Caco-2 (cell line): ENCODE measurements at regions not wholly inside any gene's neighbourhood (a gene's known extent, or its start where the extent isn't known, plus 50 kb on each side); places are given as distances from the start of the nearest gene placed in this dataset.

Experiments used
- BruUV-seq: library from RNA; stranded (reverse); fragments of 400-500 nt; replicated peaks from 2 replicates; lab custom pipeline; 2021; lab: Mats Ljungman, UMichigan
- CTCF ChIA-PET: fragments of 300-600 bp; sonication (Branson Sonifier 250); formaldehyde crosslinking; loops from one replicate; lab custom pipeline; 2022; ENCODE audit warnings: antibody characterized with exemption; lab: Charles Lee
- POLR2A ChIA-PET: fragments of 300-600 bp; sonication (Branson Sonifier 250); formaldehyde crosslinking; loops from one replicate; lab custom pipeline; 2022; ENCODE audit warnings: antibody characterized with exemption; lab: Charles Lee
- DNase-seq, 2 experiments: peaks; one replicate each; pipeline versions ENCODE4 v3.0.0 to v3.0.0-alpha.2; 2020 to 2022
- H3K27me3 ChIP-seq: replicated peaks from 2 replicates; pipeline ENCODE4 v1.6.0; 2011; ENCODE audit warnings: low read length; ENCODE audit not compliant: control insufficient read depth, insufficient read depth
- H3K36me3 ChIP-seq: 2 replicates; pipeline ENCODE4 v1.5.1; 2011; ENCODE audit warnings: low read length; ENCODE audit not compliant: control insufficient read depth, insufficient read depth
- H3K4me1 ChIP-seq: fragments of 250-450 bp; sonication (Bioruptor Pico); 2 replicates; pipeline ENCODE4 v1.5.1; 2020; ENCODE audit warnings: mild to moderate bottlenecking
- H3K4me3 ChIP-seq: 2 replicates; pipeline ENCODE4 v1.5.1; 2011; ENCODE audit warnings: low read depth, mild to moderate bottlenecking, control low read depth, low read length
- H3K9me3 ChIP-seq: fragments of 250-450 bp; sonication (Bioruptor Pico); 2 replicates; pipeline ENCODE4 v1.5.1; 2020; ENCODE audit warnings: mild to moderate bottlenecking, moderate library complexity
- H3K27ac Mint-ChIP-seq: one replicate; pipeline ENCODE4 v1.8.0; 2022; ENCODE audit warnings: mixed read lengths; ENCODE audit not compliant: unreplicated experiment
- H3K27me3 Mint-ChIP-seq: one replicate; pipeline ENCODE4 v1.8.0; 2022; ENCODE audit warnings: mixed read lengths; ENCODE audit not compliant: insufficient read depth, unreplicated experiment
- H3K36me3 Mint-ChIP-seq: one replicate; pipeline ENCODE4 v1.8.0; 2022; ENCODE audit warnings: mild to moderate bottlenecking, mixed read lengths; ENCODE audit not compliant: insufficient read depth, unreplicated experiment
- H3K4me1 Mint-ChIP-seq: one replicate; pipeline ENCODE4 v1.8.0; 2022; ENCODE audit warnings: low read depth, mixed read lengths; ENCODE audit not compliant: unreplicated experiment
- H3K4me3 Mint-ChIP-seq: one replicate; pipeline ENCODE4 v1.8.0; 2022; ENCODE audit warnings: mild to moderate bottlenecking, moderate library complexity, mixed read lengths; ENCODE audit not compliant: unreplicated experiment
- H3K9me3 Mint-ChIP-seq: one replicate; pipeline ENCODE4 v1.8.0; 2022; ENCODE audit warnings: mixed read lengths; ENCODE audit not compliant: unreplicated experiment
- intact Hi-C: fragments of 100-400 bp; cut with micrococcal nuclease; formaldehyde crosslinking; loops from one replicate; pipeline ENCODE4 v1.10.0; 2022; ENCODE audit not compliant: unreplicated experiment
- TF ChIP-seq, protein P1 (sequence below), 2 experiments: fragments of 200-600 bp in 1 of 2; IDR thresholded peaks; 1 replicate in 1 of 2; 2 replicates in 1 of 2; pipeline versions ENCODE4 v1.5.1 to v1.8.0; 2011 to 2022; ENCODE audit warnings: antibody characterized with exemption in 1 of 2, control low read depth in 1 of 2, inconsistent platforms in 1 of 2, low read depth in 1 of 2, low read length in 1 of 2, mild to moderate bottlenecking in 1 of 2, moderate library complexity in 1 of 2; ENCODE audit not compliant: insufficient read depth in 1 of 2, severe bottlenecking in 1 of 2, unreplicated experiment in 1 of 2

DNA sequence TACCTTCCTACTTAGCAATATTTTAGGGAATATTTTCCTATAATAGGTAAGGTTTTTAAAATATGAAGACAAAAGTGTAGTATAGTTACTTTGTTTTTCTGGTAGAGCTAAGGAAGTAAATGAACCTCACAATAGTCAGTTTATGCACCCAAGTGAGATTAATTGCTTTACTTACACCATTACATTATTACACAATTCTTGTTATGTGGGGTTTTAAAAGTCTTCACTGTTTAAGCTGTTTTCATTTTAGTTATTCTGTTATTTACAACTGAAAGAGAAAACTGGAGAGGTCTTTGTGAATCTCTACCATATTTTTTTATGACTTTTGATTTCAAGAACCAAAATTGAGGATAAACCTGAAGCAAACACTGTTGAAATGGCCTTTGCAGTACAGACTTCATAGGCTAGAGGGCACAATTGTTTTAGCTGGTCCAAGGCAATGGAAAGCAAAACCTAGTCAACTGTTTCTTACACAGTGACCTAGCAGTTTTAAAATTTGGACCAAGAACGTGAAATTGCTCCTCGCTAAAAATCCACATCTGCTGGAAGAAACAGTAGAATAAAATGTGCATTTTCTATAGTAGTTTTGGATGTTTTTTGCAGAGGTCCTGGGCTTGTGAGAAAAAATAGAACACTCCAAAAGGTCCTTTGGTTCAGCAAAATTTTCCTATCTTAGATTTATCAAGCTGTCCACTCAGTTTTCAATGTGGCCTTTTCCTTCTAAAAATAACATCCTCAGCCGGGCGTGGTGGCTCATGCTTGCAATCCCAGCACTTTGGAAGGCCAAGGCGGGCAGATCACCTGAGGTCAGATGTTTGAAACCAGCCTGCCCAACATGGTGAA lies 66.4 kb upstream of the FER start:
- Histone ChIP-seq H3K27me3 (no peaks in the 10 kb centered on the region), H3K4me1 (peaks cover 7% of the 10 kb centered on the region), H3K4me3 (no peak overlapping the region), H3K9me3 (no peaks in the 10 kb centered on the region), H3K36me3 (no peaks in the 10 kb centered on the region)
- intact Hi-C loops, result loop anchor here (1.0 to 10.0 kb wide), 6 partner anchors 39 to 244 kb away; no protein-coding TSS in a partner anchor
- H3K27ac Mint-ChIP-seq, result no peak overlapping the region
- no peaks in the 10 kb centered on the region for H3K9me3 Mint-ChIP-seq
- H3K27me3 Mint-ChIP-seq, result peaks cover 3% of the 10 kb centered on the region
- CTCF ChIA-PET, result interaction anchor here (0.6 kb wide), 1 partner anchor 51 kb away, joined by 3 read pairs; no protein-coding TSS in a partner anchor
- H3K4me3 Mint-ChIP-seq, result no peak overlapping the region
- H3K36me3 Mint-ChIP-seq, result no peaks in the 10 kb centered on the region
- POLR2A ChIA-PET, result interaction anchor here (1.3 kb wide), 1 partner anchor 67 kb away, joined by 3 read pairs; the partner anchor contains the start of gene FER
- TF ChIP-seq, protein P1, sequence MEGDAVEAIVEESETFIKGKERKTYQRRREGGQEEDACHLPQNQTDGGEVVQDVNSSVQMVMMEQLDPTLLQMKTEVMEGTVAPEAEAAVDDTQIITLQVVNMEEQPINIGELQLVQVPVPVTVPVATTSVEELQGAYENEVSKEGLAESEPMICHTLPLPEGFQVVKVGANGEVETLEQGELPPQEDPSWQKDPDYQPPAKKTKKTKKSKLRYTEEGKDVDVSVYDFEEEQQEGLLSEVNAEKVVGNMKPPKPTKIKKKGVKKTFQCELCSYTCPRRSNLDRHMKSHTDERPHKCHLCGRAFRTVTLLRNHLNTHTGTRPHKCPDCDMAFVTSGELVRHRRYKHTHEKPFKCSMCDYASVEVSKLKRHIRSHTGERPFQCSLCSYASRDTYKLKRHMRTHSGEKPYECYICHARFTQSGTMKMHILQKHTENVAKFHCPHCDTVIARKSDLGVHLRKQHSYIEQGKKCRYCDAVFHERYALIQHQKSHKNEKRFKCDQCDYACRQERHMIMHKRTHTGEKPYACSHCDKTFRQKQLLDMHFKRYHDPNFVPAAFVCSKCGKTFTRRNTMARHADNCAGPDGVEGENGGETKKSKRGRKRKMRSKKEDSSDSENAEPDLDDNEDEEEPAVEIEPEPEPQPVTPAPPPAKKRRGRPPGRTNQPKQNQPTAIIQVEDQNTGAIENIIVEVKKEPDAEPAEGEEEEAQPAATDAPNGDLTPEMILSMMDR (IDR thresholded peaks at IDR 0.05; ENCODE audit: insufficient read depth in 1 of 2, low read depth in 1 of 2, low read length in 1 of 2, severe bottlenecking in 1 of 2, unreplicated experiment in 1 of 2), result peak; percentile 73 to 91
- no TSS peak for BruUV-seq
- DNase-seq, result peak; percentile 46 to 66
- peaks cover 9% of the 10 kb centered on the region for H3K4me1 Mint-ChIP-seq

DNA sequence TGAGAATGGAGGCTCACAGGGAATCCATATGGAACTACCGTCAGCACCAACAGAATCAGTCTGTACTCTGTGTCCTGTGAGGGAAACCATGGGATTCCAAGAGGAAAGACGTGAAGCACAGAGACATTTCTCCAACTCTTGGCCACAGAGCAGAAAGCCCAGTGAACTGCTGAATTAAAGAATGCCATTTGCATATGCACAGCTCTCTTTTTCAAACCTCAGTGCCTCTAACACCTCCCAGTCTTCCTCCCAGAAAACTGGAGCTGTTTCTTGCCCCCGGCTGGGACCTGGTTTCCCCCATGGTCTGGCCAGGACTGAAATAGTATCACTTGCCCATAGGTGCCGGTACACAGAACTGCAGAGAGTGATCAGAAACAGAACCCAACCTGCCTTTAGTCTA lies 69.6 kb upstream of the FER start:
- TF ChIP-seq, protein P1 (IDR thresholded peaks at IDR 0.05; ENCODE audit: insufficient read depth in 1 of 2, low read depth in 1 of 2, low read length in 1 of 2, severe bottlenecking in 1 of 2, unreplicated experiment in 1 of 2), result no peak
- Mint-ChIP-seq H3K27ac (no peak overlapping the region), H3K36me3 (no peaks in the 10 kb centered on the region), H3K4me3 (no peak overlapping the region), H3K9me3 (no peaks in the 10 kb centered on the region), H3K27me3 (peaks cover 3% of the 10 kb centered on the region), H3K4me1 (peaks cover 5% of the 10 kb centered on the region)
- intact Hi-C loops, result no loop called here
- no peaks in the 10 kb centered on the region for H3K36me3 ChIP-seq
- H3K9me3 ChIP-seq, result no peaks in the 10 kb centered on the region
- H3K4me1 ChIP-seq, result no peaks in the 10 kb centered on the region
- no TSS peak for BruUV-seq
- H3K27me3 ChIP-seq, result no peaks in the 10 kb centered on the region
- no peak overlapping the region for H3K4me3 ChIP-seq
- no peak for DNase-seq
- ChIA-PET CTCF (no interaction called here), POLR2A (no interaction called here)

DNA sequence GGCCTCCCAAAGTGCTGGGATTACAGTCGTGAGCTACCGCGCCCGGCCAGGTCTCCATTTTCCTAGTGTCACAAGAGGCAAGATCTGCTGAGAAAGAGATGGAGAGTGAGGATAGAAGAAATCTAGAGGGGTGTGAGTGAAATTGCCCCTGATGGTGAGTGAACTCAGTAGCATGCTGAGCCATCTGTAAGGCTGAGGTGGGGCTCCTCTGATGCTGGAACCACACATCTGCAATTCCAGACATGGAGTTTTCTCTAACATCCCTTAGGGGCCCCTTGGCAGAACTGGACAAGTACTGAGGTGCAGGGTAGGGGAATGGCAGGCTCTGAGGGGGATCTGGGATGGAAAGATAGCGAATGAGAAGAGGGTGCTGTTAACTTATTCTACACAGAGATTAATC lies 72.0 kb upstream of the FER start:
- peaks cover 3% of the 10 kb centered on the region for H3K27me3 Mint-ChIP-seq
- H3K4me1 Mint-ChIP-seq, result peaks cover 14% of the 10 kb centered on the region
- TF ChIP-seq, protein P1 (IDR thresholded peaks at IDR 0.05; ENCODE audit: insufficient read depth in 1 of 2, low read depth in 1 of 2, low read length in 1 of 2, severe bottlenecking in 1 of 2, unreplicated experiment in 1 of 2), result no peak
- Histone ChIP-seq H3K4me3 (no peak overlapping the region), H3K27me3 (no peaks in the 10 kb centered on the region), H3K36me3 (no peaks in the 10 kb centered on the region), H3K9me3 (no peaks in the 10 kb centered on the region), H3K4me1 (peaks cover 3% of the 10 kb centered on the region)
- H3K36me3 Mint-ChIP-seq, result no peaks in the 10 kb centered on the region
- H3K9me3 Mint-ChIP-seq, result no peaks in the 10 kb centered on the region
- intact Hi-C loops, result no loop called here
- ChIA-PET CTCF (no interaction called here), POLR2A (no interaction called here)
- no TSS peak for BruUV-seq
- DNase-seq, result no peak
- H3K4me3 Mint-ChIP-seq, result no peak overlapping the region
- H3K27ac Mint-ChIP-seq, result no peak overlapping the region
